ENCODE measurements at regions not wholly inside any gene's neighbourhood (a gene's known extent, or its start where the extent isn't known, plus 50 kb on each side); places are given as distances from the start of the nearest gene placed in this dataset.

GRCh38 chr13:80663788-80664187, 322.9 kb upstream of the SPRY2 start:
- ATAC-seq (no peak), DNase-seq (no peak)
- Histone ChIP-seq H3K27ac (no peak overlapping the region), H3K27me3 (no peaks in the 10 kb centered on the region), H3K4me1 (no peaks in the 10 kb centered on the region), H3K9me3 (no peaks in the 10 kb centered on the region), H3K36me3 (no peaks in the 10 kb centered on the region), H3K4me3 (no peak overlapping the region)
- TF ChIP-seq CTCF (IDR thresholded peaks at IDR 0.05): no peak
- intact Hi-C loops (cut with DNase I): no loop called here

- H3K36me3 ChIP-seq: no peaks in the 10 kb centered on the region
- no peak overlapping the region for H3K4me3 ChIP-seq
- H3K27ac ChIP-seq: no peak overlapping the region
- DNase-seq (no peak), ATAC-seq (peak; percentile 27)
- TF ChIP-seq CTCF (IDR thresholded peaks at IDR 0.05): no peak
- no peaks in the 10 kb centered on the region for H3K27me3 ChIP-seq
- no peaks in the 10 kb centered on the region for H3K9me3 ChIP-seq
- intact Hi-C loops (cut with DNase I): no loop called here
- H3K4me1 ChIP-seq: no peaks in the 10 kb centered on the region
These were observed 317.8 kb upstream of the SPRY2 start for GRCh38 chr13:80658705-80659104.

GRCh38 chr13:80656512-80656904, 315.6 kb upstream of the SPRY2 start:
- Histone ChIP-seq H3K9me3 (no peaks in the 10 kb centered on the region), H3K36me3 (no peaks in the 10 kb centered on the region), H3K4me3 (no peak overlapping the region), H3K27ac (no peak overlapping the region), H3K27me3 (no peaks in the 10 kb centered on the region), H3K4me1 (no peaks in the 10 kb centered on the region)
- ATAC-seq: no peak
- intact Hi-C loops (cut with DNase I): no loop called here
- no peak for DNase-seq
- TF ChIP-seq CTCF (IDR thresholded peaks at IDR 0.05): no peak

GRCh38 chr13:80655778-80656511, 315.0 kb upstream of the SPRY2 start:
- no peak for DNase-seq
- ATAC-seq: no peak
- no peaks in the 10 kb centered on the region for H3K27me3 ChIP-seq
- no peaks in the 10 kb centered on the region for H3K9me3 ChIP-seq
- no peak for TF ChIP-seq CTCF (IDR thresholded peaks at IDR 0.05)
- no peak overlapping the region for H3K4me3 ChIP-seq
- H3K4me1 ChIP-seq: no peaks in the 10 kb centered on the region
- intact Hi-C loops (cut with DNase I): no loop called here
- no peaks in the 10 kb centered on the region for H3K36me3 ChIP-seq
- no peak overlapping the region for H3K27ac ChIP-seq

GRCh38 chr13:80654638-80655249, 313.8 kb upstream of the SPRY2 start:
- Histone ChIP-seq H3K36me3 (no peaks in the 10 kb centered on the region), H3K4me1 (no peaks in the 10 kb centered on the region), H3K9me3 (no peaks in the 10 kb centered on the region), H3K27ac (no peak overlapping the region), H3K27me3 (no peaks in the 10 kb centered on the region), H3K4me3 (peak overlapping the region; percentile 19)
- ATAC-seq (peak; percentile 63), DNase-seq (peak; percentile 61)
- TF ChIP-seq CTCF (IDR thresholded peaks at IDR 0.05): no peak
- intact Hi-C loops (cut with DNase I): no loop called here
